H1 (cell line): ENCODE measurements at regions not wholly inside any gene's neighbourhood (a gene's known extent, or its start where the extent isn't known, plus 50 kb on each side); places are given as distances from the start of the nearest gene placed in this dataset.

ENCODE experiments used
- CTCF ChIA-PET: fragments of 300-600 bp; sonication (Branson Sonifier 250); formaldehyde crosslinking; loops from one replicate; lab custom pipeline; 2021; ENCODE audit not compliant: partially characterized antibody; lab: Charles Lee
- POLR2A ChIA-PET: fragments of 300-600 bp; sonication (Branson Sonifier 250); formaldehyde crosslinking; loops from one replicate; lab custom pipeline; 2021; ENCODE audit warnings: inconsistent platforms; ENCODE audit not compliant: partially characterized antibody; lab: Charles Lee
- DNase-seq, 2 experiments: peaks; one replicate each; pipeline versions ENCODE4 v3.0.0 to v3.0.0-alpha.2; 2010 to 2022; ENCODE audit warnings: low spot score in 2 of 2, low read depth in 1 of 2, mixed read lengths in 1 of 2
- FAIRE-seq: peaks from 2 replicates; lab custom pipeline; 2011; peaks lifted over from hg19 to GRCh38; lab: Jason Lieb, UNC
- H2AFZ ChIP-seq: 2 replicates; pipeline ENCODE4 v1.8.1; 2012; ENCODE audit warnings: low read length, inconsistent platforms
- H2AK5ac ChIP-seq: 2 replicates; pipeline ENCODE4 v1.6.1; 2013; ENCODE audit warnings: low read depth, low read length
- H2BK120ac ChIP-seq: replicated peaks from 2 replicates; pipeline ENCODE3; 2013; ENCODE audit warnings: low read depth, low read length, inconsistent platforms
- H2BK12ac ChIP-seq: 2 replicates; pipeline ENCODE4 v1.6.1; 2013; ENCODE audit warnings: low read depth, low read length
- H2BK15ac ChIP-seq: 2 replicates; pipeline ENCODE4 v1.6.1; 2013; ENCODE audit warnings: low read length
- H2BK20ac ChIP-seq: 2 replicates; pipeline ENCODE4 v1.6.1; 2013; ENCODE audit warnings: low read length
- H2BK5ac ChIP-seq: 2 replicates; pipeline ENCODE4 v1.6.1; 2013; ENCODE audit warnings: low read depth, low read length
- H3K14ac ChIP-seq: 2 replicates; pipeline ENCODE4 v1.6.1; 2013; ENCODE audit warnings: inconsistent platforms; ENCODE audit not compliant: insufficient read length
- H3K18ac ChIP-seq: 2 replicates; pipeline ENCODE4 v1.6.1; 2013; ENCODE audit warnings: low read length; ENCODE audit errors: extremely low read depth
- H3K23ac ChIP-seq: 2 replicates; pipeline ENCODE4 v1.6.1; 2013; ENCODE audit warnings: inconsistent platforms; ENCODE audit not compliant: insufficient read length
- H3K23me2 ChIP-seq: 2 replicates; pipeline ENCODE4 v1.6.1; 2013; ENCODE audit warnings: low read depth, low read length
- H3K27ac ChIP-seq: 2 replicates; pipeline ENCODE4 v1.6.1; 2011; ENCODE audit warnings: low read depth, low read length, inconsistent platforms
- H3K27me3 ChIP-seq, 4 experiments: replicated peaks in 1 of 4; 1 replicate in 1 of 4; 2 replicates in 3 of 4; pipeline versions ENCODE4 v1.6.1 to v1.8.1; 2011 to 2013; ENCODE audit warnings: low read length in 3 of 4, mild to moderate bottlenecking in 3 of 4, inconsistent platforms in 2 of 4, mixed read lengths in 2 of 4, moderate library complexity in 1 of 4; ENCODE audit not compliant: control insufficient read depth in 3 of 4, insufficient read depth in 3 of 4; ENCODE audit errors: extremely low read depth in 1 of 4
- H3K36me3 ChIP-seq, 4 experiments: 2 replicates each; pipeline versions ENCODE4 v1.6.1 to v1.8.1; 2011 to 2013; ENCODE audit warnings: mild to moderate bottlenecking in 4 of 4, low read length in 3 of 4, moderate library complexity in 2 of 4, control low read depth in 1 of 4, inconsistent platforms in 1 of 4; ENCODE audit not compliant: insufficient read depth in 4 of 4, control insufficient read depth in 2 of 4
- H3K4ac ChIP-seq: replicated peaks from 2 replicates; pipeline ENCODE3; 2013; ENCODE audit warnings: low read length, low read depth, mixed read lengths, inconsistent platforms; ENCODE audit not compliant: insufficient read length
- H3K4me1 ChIP-seq, 4 experiments: replicated peaks in 1 of 4; 1 replicate in 1 of 4; 2 replicates in 3 of 4; pipeline versions ENCODE4 v1.6.1 to v1.8.1; 2011 to 2013; ENCODE audit warnings: low read length in 3 of 4, inconsistent platforms in 2 of 4, mixed read lengths in 1 of 4; ENCODE audit not compliant: insufficient read depth in 4 of 4, control insufficient read depth in 3 of 4
- H3K4me2 ChIP-seq, 2 experiments: 2 replicates each; pipeline versions ENCODE4 v1.6.1 to v1.8.1; 2011 to 2013; ENCODE audit warnings: low read depth in 2 of 2, low read length in 2 of 2, control low read depth in 1 of 2, inconsistent platforms in 1 of 2, mild to moderate bottlenecking in 1 of 2; ENCODE audit not compliant: insufficient read depth in 1 of 2
- H3K4me3 ChIP-seq, 4 experiments: fragments of 200-600, 300-600 bp in 1 of 4; sonication (generic), shearing (Covaris generic), sonication (Bioruptor Twin) in 1 of 4; 2 replicates each; pipeline versions ENCODE4 v1.5.1 to v1.8.1; 2011 to 2016; ENCODE audit warnings: low read length in 4 of 4, low read depth in 3 of 4, control low read depth in 2 of 4, inconsistent platforms in 2 of 4, mild to moderate bottlenecking in 2 of 4, mixed read lengths in 1 of 4, moderate library complexity in 1 of 4; ENCODE audit not compliant: insufficient read depth in 2 of 4; ENCODE audit errors: extremely low read depth in 1 of 4
- H3K56ac ChIP-seq: replicated peaks from 2 replicates; pipeline ENCODE3; 2013; ENCODE audit warnings: low read depth, mild to moderate bottlenecking, mixed read lengths, low read length, inconsistent platforms; ENCODE audit not compliant: insufficient read length
- H3K79me1 ChIP-seq: 2 replicates; pipeline ENCODE4 v1.6.1; 2013; ENCODE audit warnings: low read depth, low read length, control low read depth
- H3K79me2 ChIP-seq, 2 experiments: 2 replicates each; pipeline versions ENCODE4 v1.6.1 to v1.8.1; 2012 to 2013; ENCODE audit warnings: low read length in 2 of 2, mild to moderate bottlenecking in 2 of 2, inconsistent platforms in 1 of 2; ENCODE audit not compliant: insufficient read depth in 2 of 2, control insufficient read depth in 1 of 2
- H3K9ac ChIP-seq, 4 experiments: replicated peaks in 1 of 4; 1 replicate in 1 of 4; 2 replicates in 3 of 4; pipeline versions ENCODE4 v1.6.1 to v1.8.1; 2011 to 2013; ENCODE audit warnings: low read depth in 3 of 4, low read length in 3 of 4, control low read depth in 2 of 4, mild to moderate bottlenecking in 2 of 4, moderate library complexity in 2 of 4, inconsistent platforms in 1 of 4; ENCODE audit errors: extremely low read depth in 1 of 4
- H3K9me3 ChIP-seq, 2 experiments: 2 replicates each; pipeline versions ENCODE4 v1.6.1 to v1.8.1; 2012 to 2013; ENCODE audit warnings: mild to moderate bottlenecking in 2 of 2, moderate library complexity in 2 of 2, control low read depth in 1 of 2, inconsistent platforms in 1 of 2, low read depth in 1 of 2, low read length in 1 of 2, mixed read lengths in 1 of 2; ENCODE audit not compliant: insufficient read depth in 2 of 2
- H4K20me1 ChIP-seq, 2 experiments: replicated peaks in 1 of 2; 2 replicates each; pipeline versions ENCODE3 to v1.8.1; 2011 to 2013; ENCODE audit warnings: inconsistent platforms in 2 of 2, low read length in 2 of 2, mild to moderate bottlenecking in 1 of 2; ENCODE audit not compliant: insufficient read depth in 2 of 2, control insufficient read depth in 1 of 2
- H4K5ac ChIP-seq: 2 replicates; pipeline ENCODE4 v1.6.1; 2013; ENCODE audit warnings: low read length, low read depth, mixed read lengths, inconsistent platforms; ENCODE audit not compliant: insufficient read length
- H4K8ac ChIP-seq: 2 replicates; pipeline ENCODE4 v1.8.0; 2013; ENCODE audit warnings: mild to moderate bottlenecking, moderate library complexity, low read length, inconsistent platforms; ENCODE audit not compliant: insufficient read depth; ENCODE audit errors: extremely low read depth
- H4K91ac ChIP-seq: replicated peaks from 2 replicates; pipeline ENCODE3; 2013; ENCODE audit warnings: low read length, mixed read lengths, inconsistent platforms; ENCODE audit not compliant: insufficient read length
- BCL11A ChIP-seq, 2 experiments: IDR thresholded peaks; one replicate each; pipeline ENCODE4 v1.6.1; 2011; ENCODE audit warnings: low read depth in 2 of 2, low read length in 2 of 2, mild to moderate bottlenecking in 2 of 2
- CTBP2 ChIP-seq: IDR thresholded peaks from 2 replicates; pipeline ENCODE4 v1.7.0; 2011; ENCODE audit warnings: borderline replicate concordance, mild to moderate bottlenecking, moderate library complexity, mixed read lengths, low read length; ENCODE audit not compliant: insufficient read depth, insufficient read length
- EZH2 ChIP-seq: fragments of 200-600 bp; sonication (generic); IDR thresholded peaks from 2 replicates; pipeline ENCODE4 v1.7.1; 2012; ENCODE audit warnings: low read depth, mild to moderate bottlenecking, moderate library complexity, low read length, inconsistent platforms; ENCODE audit not compliant: severe bottlenecking
- GABPA ChIP-seq: IDR thresholded peaks from 2 replicates; pipeline ENCODE4 v1.6.1; 2011; ENCODE audit warnings: mild to moderate bottlenecking, low read length, moderate library complexity, borderline replicate concordance; ENCODE audit not compliant: insufficient read depth
- HDAC2 ChIP-seq, 2 experiments: fragments of 300-600 bp in 1 of 2; sonication (generic) in 1 of 2; IDR thresholded peaks; 2 replicates each; pipeline ENCODE4 v1.6.1; 2011 to 2012; ENCODE audit warnings: low read depth in 2 of 2, low read length in 2 of 2, mild to moderate bottlenecking in 2 of 2, moderate library complexity in 2 of 2, borderline replicate concordance in 1 of 2, inconsistent platforms in 1 of 2
- KDM1A ChIP-seq: fragments of 200-600, 300-600 bp; sonication (generic); IDR thresholded peaks from 2 replicates; pipeline ENCODE4 v1.7.1; 2016; ENCODE audit warnings: mild to moderate bottlenecking, low read length, borderline replicate concordance
- PHF8 ChIP-seq: fragments of 200-600 bp; sonication (generic); conservative IDR thresholded peaks from 2 replicates; pipeline ENCODE4 v1.7.1; 2012; ENCODE audit warnings: low read depth, mild to moderate bottlenecking, inconsistent platforms, low read length, moderate library complexity
- POLR2A ChIP-seq, 2 experiments: IDR thresholded peaks; 1 replicate in 1 of 2; 2 replicates in 1 of 2; pipeline ENCODE4 v1.6.1; 2011; ENCODE audit warnings: low read depth in 2 of 2, low read length in 2 of 2, mild to moderate bottlenecking in 2 of 2; ENCODE audit errors: control extremely low read depth in 1 of 2
- POLR2AphosphoS5 ChIP-seq: IDR thresholded peaks from 2 replicates; pipeline ENCODE4 v1.6.1; 2011; ENCODE audit warnings: low read depth, low read length
- SIN3A ChIP-seq, 2 experiments: IDR thresholded peaks in 1 of 2; conservative IDR thresholded peaks in 1 of 2; 2 replicates each; pipeline ENCODE4 v1.6.1; 2011 to 2012; ENCODE audit warnings: low read length in 2 of 2, improper control_type of control experiment in 1 of 2, low read depth in 1 of 2, mild to moderate bottlenecking in 1 of 2
- SUZ12 ChIP-seq: fragments of 200-600 bp; sonication (generic); IDR thresholded peaks from 2 replicates; pipeline ENCODE4 v1.6.1; 2012; ENCODE audit warnings: mild to moderate bottlenecking, inconsistent platforms, low read length, moderate library complexity, mixed read lengths
- TAF7 ChIP-seq: optimal IDR thresholded peaks from 2 replicates; pipeline ENCODE3; 2011; ENCODE audit warnings: low read depth, mild to moderate bottlenecking, inconsistent platforms, low read length, moderate library complexity, borderline replicate concordance
- USF2 ChIP-seq: IDR thresholded peaks from 2 replicates; pipeline ENCODE4 v1.6.1; 2011; ENCODE audit warnings: low read length, improper control_type of control experiment
- WGBS, 2 experiments: shearing (Covaris generic) in 1 of 2; methylation state at CpG; one replicate each; pipeline versions ENCODE4 v1.1.6 to v1.1.7; 2013 to 2015; ENCODE audit warnings: low lambda C conversion rate in 2 of 2, mixed read lengths in 2 of 2, inconsistent platforms in 1 of 2, low coverage in 1 of 2, missing lambda C conversion rate in 1 of 2; ENCODE audit not compliant: insufficient replicate concordance in 2 of 2, insufficient coverage in 1 of 2, insufficient read length in 1 of 2; ENCODE audit errors: extremely low coverage in 1 of 2, missing lambda C conversion rate in 1 of 2; 5-methylcytosine and 5-hydroxymethylcytosine counted together

- Histone ChIP-seq H2BK5ac (no peak overlapping the region), H2BK20ac (no peak overlapping the region), H3K36me3 (no peaks in the 10 kb centered on the region; a peak in 1 of 8 replicates), H3K27me3 (no peaks in the 10 kb centered on the region), H3K14ac (no peak overlapping the region), H3K23ac (no peak overlapping the region), H3K9me3 (peaks cover 12 to 13% of the 10 kb centered on the region in 2 experiments; a peak in 3 of 4 replicates), H3K27ac (no peak overlapping the region), H3K23me2 (no peaks in the 10 kb centered on the region), H3K56ac (no peak overlapping the region), H3K4me2 (no peak overlapping the region), H2BK15ac (no peak overlapping the region), H2BK12ac (no peak overlapping the region), H3K4me3 (no peak overlapping the region), H3K9ac (no peak overlapping the region), H3K18ac (no peak overlapping the region), H2AFZ (no peak overlapping the region), H2BK120ac (no peak overlapping the region), H4K20me1 (no peaks in the 10 kb centered on the region), H3K79me1 (no peaks in the 10 kb centered on the region), H3K79me2 (no peaks in the 10 kb centered on the region), H4K91ac (no peak overlapping the region), H2AK5ac (no peak overlapping the region), H3K4ac (no peak overlapping the region), H4K5ac (no peak overlapping the region), H3K4me1 (no peaks in the 10 kb centered on the region), H4K8ac (no peak overlapping the region)
- ChIA-PET CTCF (no interaction called here), POLR2A (no interaction called here)
- 94% methylated on average over 2 of the region's 2 CpGs; no CpG with 5 or more reads in 1 of the 2 experiments for WGBS, 2 experiments
- DNase-seq: no peak
- FAIRE-seq: no peak
- TF ChIP-seq KDM1A: no peak
- no peak for TF ChIP-seq GABPA
- TF ChIP-seq USF2: no peak
- TF ChIP-seq EZH2: no peak
- TF ChIP-seq HDAC2 (IDR thresholded peaks at IDR 0.05; ENCODE audit: borderline replicate concordance in 1 of 2, low read depth in 2 of 2, low read length in 2 of 2): no peak
- TF ChIP-seq POLR2AphosphoS5: no peak
- no peak for TF ChIP-seq BCL11A (IDR thresholded peaks at IDR 0.05; ENCODE audit: low read depth in 2 of 2, low read length in 2 of 2)
- TF ChIP-seq PHF8: no peak
- TF ChIP-seq SIN3A (conservative IDR thresholded peaks at IDR 0.05 in 1 of 2, IDR thresholded peaks at IDR 0.05 in 1 of 2; ENCODE audit: low read depth in 1 of 2, low read length in 2 of 2): no peak
- no peak for TF ChIP-seq SUZ12
- TF ChIP-seq POLR2A (IDR thresholded peaks at IDR 0.05; ENCODE audit: control extremely low read depth in 1 of 2, low read depth in 2 of 2, low read length in 2 of 2): no peak
- no peak for TF ChIP-seq TAF7
- no peak for TF ChIP-seq CTBP2
Observed at GRCh38 chr3:64294771-64295170, 69.5 kb upstream of the PRICKLE2 start.
